Neural cell (in vitro differentiated cells): ENCODE measurements at regions not wholly inside any gene's neighbourhood (a gene's known extent, or its start where the extent isn't known, plus 50 kb on each side); places are given as distances from the start of the nearest gene placed in this dataset.

Experiments used
- POLR2AphosphoS5 ChIP-seq: IDR thresholded peaks from 2 replicates; pipeline ENCODE4 v1.6.1; 2012
- RAD21 ChIP-seq: fragments of 450-650 bp; conservative IDR thresholded peaks from 2 replicates; pipeline ENCODE4 v1.6.1; 2014; ENCODE audit warnings: antibody characterized with exemption, mild to moderate bottlenecking, moderate library complexity
- TF ChIP-seq, protein P1 (sequence below): fragments of 450-650 bp; IDR thresholded peaks from 2 replicates; pipeline ENCODE4 v1.5.1; 2014; ENCODE audit warnings: antibody characterized with exemption, mild to moderate bottlenecking, moderate library complexity; ENCODE audit not compliant: poor library complexity, severe bottlenecking

DNA sequence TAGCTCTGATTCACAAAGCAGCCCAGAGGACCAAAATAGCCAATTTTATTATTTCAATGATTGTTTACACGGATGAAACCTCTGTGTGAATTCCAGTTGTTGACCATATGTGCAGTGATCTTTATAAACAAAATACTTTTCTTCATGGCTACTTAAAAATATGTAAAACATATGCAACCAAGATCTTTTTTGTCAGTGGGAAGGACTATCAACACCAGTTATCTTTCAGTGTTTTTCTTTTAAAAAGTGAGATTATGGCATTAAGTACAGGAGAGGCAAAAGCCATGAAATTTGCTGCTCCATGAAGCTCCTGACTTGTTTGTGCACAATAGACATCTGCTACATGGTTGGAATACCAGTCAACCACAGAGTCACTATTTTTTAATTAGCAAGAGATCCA is 184.4 kb downstream of the DKK2 start:
- TF ChIP-seq RAD21, result no peak
- no peak for TF ChIP-seq POLR2AphosphoS5
- TF ChIP-seq, protein P1, sequence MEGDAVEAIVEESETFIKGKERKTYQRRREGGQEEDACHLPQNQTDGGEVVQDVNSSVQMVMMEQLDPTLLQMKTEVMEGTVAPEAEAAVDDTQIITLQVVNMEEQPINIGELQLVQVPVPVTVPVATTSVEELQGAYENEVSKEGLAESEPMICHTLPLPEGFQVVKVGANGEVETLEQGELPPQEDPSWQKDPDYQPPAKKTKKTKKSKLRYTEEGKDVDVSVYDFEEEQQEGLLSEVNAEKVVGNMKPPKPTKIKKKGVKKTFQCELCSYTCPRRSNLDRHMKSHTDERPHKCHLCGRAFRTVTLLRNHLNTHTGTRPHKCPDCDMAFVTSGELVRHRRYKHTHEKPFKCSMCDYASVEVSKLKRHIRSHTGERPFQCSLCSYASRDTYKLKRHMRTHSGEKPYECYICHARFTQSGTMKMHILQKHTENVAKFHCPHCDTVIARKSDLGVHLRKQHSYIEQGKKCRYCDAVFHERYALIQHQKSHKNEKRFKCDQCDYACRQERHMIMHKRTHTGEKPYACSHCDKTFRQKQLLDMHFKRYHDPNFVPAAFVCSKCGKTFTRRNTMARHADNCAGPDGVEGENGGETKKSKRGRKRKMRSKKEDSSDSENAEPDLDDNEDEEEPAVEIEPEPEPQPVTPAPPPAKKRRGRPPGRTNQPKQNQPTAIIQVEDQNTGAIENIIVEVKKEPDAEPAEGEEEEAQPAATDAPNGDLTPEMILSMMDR, result no peak
